Mesenchymal stem cell (in vitro differentiated cells and primary cell): ENCODE measurements at regions not wholly inside any gene's neighbourhood (a gene's known extent, or its start where the extent isn't known, plus 50 kb on each side); places are given as distances from the start of the nearest gene placed in this dataset.

Experiments
- DNase-seq: peaks from one replicate; pipeline ENCODE4 v3.0.0-alpha.2; 2013
- H2AFZ ChIP-seq: one replicate; pipeline ENCODE4 v1.6.1; 2013; ENCODE audit warnings: low read depth, mild to moderate bottlenecking, control low read depth, inconsistent platforms, low read length, moderate library complexity
- H2AK5ac ChIP-seq: 2 replicates; pipeline ENCODE4 v1.6.1; 2013; ENCODE audit warnings: low read length, moderate library complexity, mild to moderate bottlenecking, inconsistent platforms; ENCODE audit not compliant: severe bottlenecking
- H2BK120ac ChIP-seq: one replicate; pipeline ENCODE4 v1.6.1; 2013; ENCODE audit warnings: low read depth, mild to moderate bottlenecking, inconsistent platforms, low read length, moderate library complexity
- H2BK12ac ChIP-seq, 2 experiments: one replicate each; pipeline ENCODE4 v1.6.1; 2013; ENCODE audit warnings: inconsistent platforms in 2 of 2, low read length in 2 of 2, mild to moderate bottlenecking in 2 of 2, moderate library complexity in 2 of 2, control low read depth in 1 of 2
- H2BK15ac ChIP-seq: one replicate; pipeline ENCODE4 v1.6.1; 2013; ENCODE audit warnings: mild to moderate bottlenecking, low read depth, inconsistent platforms; ENCODE audit not compliant: poor library complexity, severe bottlenecking
- H2BK5ac ChIP-seq: 2 replicates; pipeline ENCODE4 v1.6.1; 2013; ENCODE audit warnings: low read depth, mild to moderate bottlenecking, low read length, control low read depth, inconsistent platforms; ENCODE audit not compliant: poor library complexity, severe bottlenecking
- H3K14ac ChIP-seq, 2 experiments: one replicate each; pipeline ENCODE4 v1.6.1; 2013; ENCODE audit warnings: inconsistent platforms in 2 of 2, low read length in 2 of 2, control low read depth in 1 of 2, mild to moderate bottlenecking in 1 of 2, moderate library complexity in 1 of 2
- H3K18ac ChIP-seq, 2 experiments: one replicate each; pipeline ENCODE4 v1.6.1; 2013; ENCODE audit warnings: inconsistent platforms in 2 of 2, low read length in 2 of 2, control low read depth in 1 of 2, low read depth in 1 of 2, mild to moderate bottlenecking in 1 of 2
- H3K23ac ChIP-seq, 2 experiments: one replicate each; pipeline ENCODE4 v1.6.1; 2013; ENCODE audit warnings: inconsistent platforms in 2 of 2, low read length in 2 of 2, mild to moderate bottlenecking in 2 of 2, moderate library complexity in 2 of 2, control low read depth in 1 of 2
- H3K27ac ChIP-seq: 2 replicates; pipeline ENCODE4 v1.5.1; 2013; ENCODE audit warnings: mild to moderate bottlenecking, moderate library complexity, low read length, control low read depth, inconsistent platforms; ENCODE audit not compliant: poor library complexity, severe bottlenecking
- H3K27me3 ChIP-seq, 2 experiments: 2 replicates each; pipeline versions ENCODE4 v1.6.1 to v1.7.0; 2013; ENCODE audit warnings: low read length in 2 of 2, mild to moderate bottlenecking in 2 of 2, moderate library complexity in 2 of 2, control low read depth in 1 of 2, inconsistent platforms in 1 of 2; ENCODE audit not compliant: control insufficient read depth in 1 of 2, insufficient read depth in 1 of 2
- H3K36me3 ChIP-seq, 2 experiments: 2 replicates each; pipeline versions ENCODE4 v1.6.1 to v1.7.0; 2013; ENCODE audit warnings: low read length in 2 of 2, control low read depth in 1 of 2, inconsistent platforms in 1 of 2, low read depth in 1 of 2, mild to moderate bottlenecking in 1 of 2; ENCODE audit not compliant: insufficient read depth in 2 of 2, control insufficient read depth in 1 of 2
- H3K4ac ChIP-seq, 2 experiments: one replicate each; pipeline ENCODE4 v1.6.1; 2013; ENCODE audit warnings: inconsistent platforms in 2 of 2, low read length in 2 of 2, mild to moderate bottlenecking in 2 of 2, moderate library complexity in 2 of 2, control low read depth in 1 of 2, low read depth in 1 of 2
- H3K4me1 ChIP-seq: 2 replicates; pipeline ENCODE4 v1.6.1; 2013; ENCODE audit warnings: low read depth, low read length, control low read depth; ENCODE audit not compliant: control insufficient read depth, insufficient read depth
- H3K4me2 ChIP-seq: 2 replicates; pipeline ENCODE4 v1.6.1; 2013; ENCODE audit warnings: low read length, mild to moderate bottlenecking, inconsistent platforms; ENCODE audit not compliant: poor library complexity, severe bottlenecking
- H3K4me3 ChIP-seq, 2 experiments: 2 replicates each; pipeline versions ENCODE4 v1.5.1 to v1.7.0; 2013; ENCODE audit warnings: low read length in 2 of 2, mild to moderate bottlenecking in 2 of 2, control low read depth in 1 of 2, low read depth in 1 of 2; ENCODE audit not compliant: insufficient read depth in 1 of 2
- H3K79me1 ChIP-seq: replicated peaks from 2 replicates; pipeline ENCODE4 v1.6.1; 2013; ENCODE audit warnings: mild to moderate bottlenecking, control low read depth, low read length, inconsistent platforms; ENCODE audit not compliant: poor library complexity, severe bottlenecking
- H3K9ac ChIP-seq: 2 replicates; pipeline ENCODE4 v1.7.0; 2013; ENCODE audit warnings: mild to moderate bottlenecking, low read length, moderate library complexity
- H3K9me3 ChIP-seq: 2 replicates; pipeline ENCODE4 v1.7.0; 2013; ENCODE audit warnings: mild to moderate bottlenecking, low read length; ENCODE audit not compliant: control insufficient read depth
- H4K8ac ChIP-seq: one replicate; pipeline ENCODE4 v1.6.1; 2013; ENCODE audit warnings: inconsistent platforms, mild to moderate bottlenecking, low read length, moderate library complexity
- H4K91ac ChIP-seq: one replicate; pipeline ENCODE4 v1.6.1; 2013; ENCODE audit warnings: mild to moderate bottlenecking, low read length, inconsistent platforms
- WGBS: methylation state at CpG from one replicate; pipeline ENCODE4 v1.1.7; 2013; ENCODE audit warnings: mixed read lengths; 5-methylcytosine and 5-hydroxymethylcytosine counted together

GRCh38 chr2:215577356-215577755, 141.5 kb upstream of the FN1 start:
- Histone ChIP-seq H2AFZ (no peak overlapping the region), H3K4me1 (peaks cover 1% of the 10 kb centered on the region), H2BK120ac (no peak overlapping the region), H3K36me3 (no peaks in the 10 kb centered on the region), H3K27ac (no peak overlapping the region), H3K9me3 (no peaks in the 10 kb centered on the region), H3K79me1 (no peaks in the 10 kb centered on the region), H3K4ac (no peak overlapping the region), H3K4me3 (no peak overlapping the region), H3K9ac (no peak overlapping the region), H2BK12ac (no peak overlapping the region), H3K23ac (no peak overlapping the region), H3K14ac (no peak overlapping the region), H2AK5ac (no peak overlapping the region), H3K27me3 (no peaks in the 10 kb centered on the region), H2BK5ac (no peak overlapping the region), H3K18ac (no peak overlapping the region), H4K91ac (no peak overlapping the region), H4K8ac (no peak overlapping the region), H2BK15ac (no peak overlapping the region), H3K4me2 (no peak overlapping the region)
- DNase-seq: no peak

- no peak overlapping the region for H3K4ac ChIP-seq
- H3K18ac ChIP-seq: no peak overlapping the region
- H3K27me3 ChIP-seq: no peaks in the 10 kb centered on the region
- no peak overlapping the region for H2BK12ac ChIP-seq
- no peaks in the 10 kb centered on the region for H3K79me1 ChIP-seq
- H4K91ac ChIP-seq: no peak overlapping the region
- H2BK120ac ChIP-seq: no peak overlapping the region
- no peak overlapping the region for H3K14ac ChIP-seq
- H3K9me3 ChIP-seq: no peaks in the 10 kb centered on the region
- H3K4me2 ChIP-seq: no peak overlapping the region
- no peak overlapping the region for H2AK5ac ChIP-seq
- no peak for DNase-seq
- H3K23ac ChIP-seq: no peak overlapping the region
- WGBS: 80% methylated on average over 1 of the region's 3 CpGs
- no peak overlapping the region for H3K9ac ChIP-seq
- H4K8ac ChIP-seq: no peak overlapping the region
- H2BK15ac ChIP-seq: no peak overlapping the region
- H3K27ac ChIP-seq: no peak overlapping the region
- H2AFZ ChIP-seq: no peak overlapping the region
- no peaks in the 10 kb centered on the region for H3K36me3 ChIP-seq
- no peak overlapping the region for H3K4me3 ChIP-seq
- H3K4me1 ChIP-seq: peaks cover 1% of the 10 kb centered on the region
- no peak overlapping the region for H2BK5ac ChIP-seq
These were observed 140.7 kb upstream of the FN1 start for GRCh38 chr2:215576572-215576971.

GRCh38 chr2:215573496-215573895, 137.6 kb upstream of the FN1 start:
- Histone ChIP-seq H3K4me1 (peaks cover 1% of the 10 kb centered on the region), H3K4ac (no peak overlapping the region)

GRCh38 chr2:215572341-215572848, 136.5 kb upstream of the FN1 start:
- Histone ChIP-seq H3K4me1 (peaks cover 1% of the 10 kb centered on the region), H4K8ac (no peak overlapping the region), H3K4me3 (no peak overlapping the region), H3K9ac (no peak overlapping the region), H3K23ac (no peak overlapping the region), H2AFZ (no peak overlapping the region), H3K79me1 (no peaks in the 10 kb centered on the region), H3K9me3 (no peaks in the 10 kb centered on the region), H3K14ac (no peak overlapping the region), H3K4ac (no peak overlapping the region), H3K27ac (no peak overlapping the region), H2BK12ac (no peak overlapping the region), H3K18ac (no peak overlapping the region), H3K4me2 (no peak overlapping the region), H4K91ac (no peak overlapping the region), H2BK120ac (no peak overlapping the region), H2BK5ac (no peak overlapping the region), H2BK15ac (no peak overlapping the region), H2AK5ac (no peak overlapping the region), H3K27me3 (no peaks in the 10 kb centered on the region), H3K36me3 (no peaks in the 10 kb centered on the region)
- 96% methylated on average over 2 of the region's 2 CpGs for WGBS
- DNase-seq: no peak

More at GRCh38 chr2:215573496-215573895, 137.6 kb upstream of the FN1 start:
- Histone ChIP-seq H2BK12ac (no peak overlapping the region), H4K91ac (no peak overlapping the region), H3K27ac (no peak overlapping the region), H3K4me2 (no peak overlapping the region), H2BK15ac (no peak overlapping the region), H2BK5ac (no peak overlapping the region), H2AK5ac (no peak overlapping the region), H3K14ac (no peak overlapping the region), H3K23ac (no peak overlapping the region), H2AFZ (no peak overlapping the region), H3K4me3 (no peak overlapping the region), H3K18ac (no peak overlapping the region), H3K9me3 (no peaks in the 10 kb centered on the region), H2BK120ac (no peak overlapping the region), H3K9ac (no peak overlapping the region), H4K8ac (no peak overlapping the region), H3K79me1 (no peaks in the 10 kb centered on the region), H3K36me3 (no peaks in the 10 kb centered on the region), H3K27me3 (no peaks in the 10 kb centered on the region)
- DNase-seq: no peak
